ENCODE measurements at regions not wholly inside any gene's neighbourhood (a gene's known extent, or its start where the extent isn't known, plus 50 kb on each side); places are given as distances from the start of the nearest gene placed in this dataset.

DNA sequence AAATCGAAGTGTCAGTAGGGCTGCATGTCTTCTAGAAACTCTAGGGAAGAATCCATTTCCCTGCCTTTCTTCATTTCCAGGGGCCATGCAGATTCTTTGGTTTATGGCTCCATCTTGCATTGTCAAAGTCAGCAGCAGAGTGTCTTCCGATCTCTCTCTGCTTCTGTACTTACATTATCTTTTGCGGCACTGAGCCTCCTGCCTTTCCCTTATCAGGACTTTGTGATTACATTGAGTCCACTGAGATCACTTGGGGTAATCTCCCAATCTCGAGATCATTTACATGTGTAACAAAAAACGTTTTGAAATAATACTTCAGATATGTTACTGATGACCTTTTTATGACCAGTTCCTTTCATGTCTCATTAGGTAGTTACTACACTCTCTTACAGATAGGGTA lies 695.9 kb downstream of the NSUN3 start:
- Histone ChIP-seq H3K4me3 (ENCODE audit: low read length in 2 of 2) (no peak overlapping the region), H3K27ac (ENCODE audit: low read depth in 2 of 2, low read length in 2 of 2) (no peak overlapping the region), H3K9me3 (ENCODE audit: control insufficient read depth in 2 of 2, low read length in 2 of 2) (no peaks in the 10 kb centered on the region), H3K4me1 (ENCODE audit: control insufficient read depth in 2 of 2, insufficient read depth in 2 of 2, low read length in 2 of 2) (no peaks in the 10 kb centered on the region), H3K36me3 (ENCODE audit: control insufficient read depth in 2 of 2, insufficient read depth in 2 of 2, low read length in 2 of 2) (no peaks in the 10 kb centered on the region), H3K27me3 (ENCODE audit: control insufficient read depth in 2 of 2, insufficient read depth in 2 of 2, low read length in 2 of 2) (no peaks in the 10 kb centered on the region), H3K9ac (ENCODE audit: low read depth in 1 of 2, low read length in 2 of 2) (no peak overlapping the region)

- no peak overlapping the region for H3K4me3 ChIP-seq (ENCODE audit: low read length in 2 of 2)
- no peaks in the 10 kb centered on the region for H3K4me1 ChIP-seq (ENCODE audit: control insufficient read depth in 2 of 2, insufficient read depth in 2 of 2, low read length in 2 of 2)
- H3K9me3 ChIP-seq (ENCODE audit: control insufficient read depth in 2 of 2, low read length in 2 of 2): no peaks in the 10 kb centered on the region
- H3K36me3 ChIP-seq (ENCODE audit: control insufficient read depth in 2 of 2, insufficient read depth in 2 of 2, low read length in 2 of 2): no peaks in the 10 kb centered on the region
- H3K27me3 ChIP-seq (ENCODE audit: control insufficient read depth in 2 of 2, insufficient read depth in 2 of 2, low read length in 2 of 2): no peaks in the 10 kb centered on the region
- H3K9ac ChIP-seq (ENCODE audit: low read depth in 1 of 2, low read length in 2 of 2): no peak overlapping the region
- H3K27ac ChIP-seq (ENCODE audit: low read depth in 2 of 2, low read length in 2 of 2): no peak overlapping the region
Measured at GRCh38 chr3:94772402-94772801, 709.5 kb downstream of the NSUN3 start.

DNA sequence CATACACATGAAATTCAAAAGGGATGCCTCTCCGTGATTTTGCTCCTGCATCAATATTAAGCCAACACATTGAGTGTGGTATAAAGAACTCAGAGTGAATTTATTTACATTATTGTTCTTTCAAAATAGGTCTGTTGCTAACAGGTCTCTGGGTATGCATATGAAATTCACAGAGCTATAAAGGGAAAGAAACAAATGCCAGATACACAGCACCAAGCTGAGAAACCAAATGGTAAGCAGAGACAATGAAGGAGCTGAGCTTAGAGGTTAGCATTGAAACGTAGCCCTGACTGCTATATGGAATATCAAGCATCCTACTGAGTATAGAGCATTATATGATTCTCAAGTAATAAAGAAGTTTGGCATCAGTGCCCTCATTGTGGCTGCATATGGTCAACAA lies 712.9 kb downstream of the NSUN3 start:
- no peaks in the 10 kb centered on the region for H3K36me3 ChIP-seq (ENCODE audit: control insufficient read depth in 2 of 2, insufficient read depth in 2 of 2, low read length in 2 of 2)
- H3K9ac ChIP-seq (ENCODE audit: low read depth in 1 of 2, low read length in 2 of 2): no peak overlapping the region
- H3K4me3 ChIP-seq (ENCODE audit: low read length in 2 of 2): no peak overlapping the region
- H3K4me1 ChIP-seq (ENCODE audit: control insufficient read depth in 2 of 2, insufficient read depth in 2 of 2, low read length in 2 of 2): no peaks in the 10 kb centered on the region
- no peaks in the 10 kb centered on the region for H3K27me3 ChIP-seq (ENCODE audit: control insufficient read depth in 2 of 2, insufficient read depth in 2 of 2, low read length in 2 of 2)
- no peak overlapping the region for H3K27ac ChIP-seq (ENCODE audit: low read depth in 2 of 2, low read length in 2 of 2)
- H3K9me3 ChIP-seq (ENCODE audit: control insufficient read depth in 2 of 2, low read length in 2 of 2): no peaks in the 10 kb centered on the region

GRCh38 chr3:94776401-94776915 lies 713.6 kb downstream of the NSUN3 start:
- Histone ChIP-seq H3K36me3 (ENCODE audit: control insufficient read depth in 2 of 2, insufficient read depth in 2 of 2, low read length in 2 of 2) (no peaks in the 10 kb centered on the region), H3K4me1 (ENCODE audit: control insufficient read depth in 2 of 2, insufficient read depth in 2 of 2, low read length in 2 of 2) (no peaks in the 10 kb centered on the region), H3K9ac (ENCODE audit: low read depth in 1 of 2, low read length in 2 of 2) (no peak overlapping the region), H3K27ac (ENCODE audit: low read depth in 2 of 2, low read length in 2 of 2) (no peak overlapping the region), H3K9me3 (ENCODE audit: control insufficient read depth in 2 of 2, low read length in 2 of 2) (no peaks in the 10 kb centered on the region), H3K27me3 (ENCODE audit: control insufficient read depth in 2 of 2, insufficient read depth in 2 of 2, low read length in 2 of 2) (no peaks in the 10 kb centered on the region), H3K4me3 (ENCODE audit: low read length in 2 of 2) (no peak overlapping the region)

- Histone ChIP-seq H3K9me3 (ENCODE audit: control insufficient read depth in 2 of 2, low read length in 2 of 2) (no peaks in the 10 kb centered on the region), H3K27me3 (ENCODE audit: control insufficient read depth in 2 of 2, insufficient read depth in 2 of 2, low read length in 2 of 2) (no peaks in the 10 kb centered on the region), H3K4me1 (ENCODE audit: control insufficient read depth in 2 of 2, insufficient read depth in 2 of 2, low read length in 2 of 2) (no peaks in the 10 kb centered on the region), H3K36me3 (ENCODE audit: control insufficient read depth in 2 of 2, insufficient read depth in 2 of 2, low read length in 2 of 2) (no peaks in the 10 kb centered on the region), H3K4me3 (ENCODE audit: low read length in 2 of 2) (no peak overlapping the region), H3K27ac (ENCODE audit: low read depth in 2 of 2, low read length in 2 of 2) (no peak overlapping the region), H3K9ac (ENCODE audit: low read depth in 1 of 2, low read length in 2 of 2) (no peak overlapping the region)
Measured at GRCh38 chr3:94778289-94778688, 715.4 kb downstream of the NSUN3 start.

GRCh38 chr3:94778814-94779494 lies 716.1 kb downstream of the NSUN3 start:
- H3K9me3 ChIP-seq (ENCODE audit: control insufficient read depth in 2 of 2, low read length in 2 of 2): no peaks in the 10 kb centered on the region
- H3K9ac ChIP-seq (ENCODE audit: low read depth in 1 of 2, low read length in 2 of 2): no peak overlapping the region
- no peaks in the 10 kb centered on the region for H3K27me3 ChIP-seq (ENCODE audit: control insufficient read depth in 2 of 2, insufficient read depth in 2 of 2, low read length in 2 of 2)
- no peaks in the 10 kb centered on the region for H3K36me3 ChIP-seq (ENCODE audit: control insufficient read depth in 2 of 2, insufficient read depth in 2 of 2, low read length in 2 of 2)
- H3K27ac ChIP-seq (ENCODE audit: low read depth in 2 of 2, low read length in 2 of 2): no peak overlapping the region
- H3K4me1 ChIP-seq (ENCODE audit: control insufficient read depth in 2 of 2, insufficient read depth in 2 of 2, low read length in 2 of 2): no peaks in the 10 kb centered on the region
- H3K4me3 ChIP-seq (ENCODE audit: low read length in 2 of 2): no peak overlapping the region

DNA sequence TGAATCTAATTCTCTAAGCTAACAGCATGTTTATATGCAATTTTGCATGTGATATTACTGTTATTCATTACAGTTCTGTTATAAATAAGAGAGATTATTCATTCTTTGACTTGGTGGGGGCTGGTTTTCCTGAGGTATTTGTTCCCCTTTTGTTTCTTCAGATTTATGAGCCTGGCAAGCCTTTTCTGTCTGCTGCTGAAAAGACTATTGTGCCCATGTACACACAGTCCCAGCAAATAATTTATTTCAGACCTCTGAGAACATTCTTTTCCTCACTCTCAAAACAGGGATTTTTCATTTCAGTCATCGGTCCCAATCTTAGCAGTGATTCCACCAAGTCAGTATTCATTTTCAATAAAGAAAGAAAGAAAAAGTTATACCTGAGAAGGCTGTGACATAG lies 716.8 kb downstream of the NSUN3 start:
- Histone ChIP-seq H3K27me3 (ENCODE audit: control insufficient read depth in 2 of 2, insufficient read depth in 2 of 2, low read length in 2 of 2) (no peaks in the 10 kb centered on the region), H3K4me1 (ENCODE audit: control insufficient read depth in 2 of 2, insufficient read depth in 2 of 2, low read length in 2 of 2) (no peaks in the 10 kb centered on the region), H3K9ac (ENCODE audit: low read depth in 1 of 2, low read length in 2 of 2) (no peak overlapping the region), H3K4me3 (ENCODE audit: low read length in 2 of 2) (no peak overlapping the region), H3K27ac (ENCODE audit: low read depth in 2 of 2, low read length in 2 of 2) (no peak overlapping the region), H3K9me3 (ENCODE audit: control insufficient read depth in 2 of 2, low read length in 2 of 2) (no peaks in the 10 kb centered on the region), H3K36me3 (ENCODE audit: control insufficient read depth in 2 of 2, insufficient read depth in 2 of 2, low read length in 2 of 2) (no peaks in the 10 kb centered on the region)

- Histone ChIP-seq H3K27ac (ENCODE audit: low read depth in 2 of 2, low read length in 2 of 2) (no peak overlapping the region), H3K4me1 (ENCODE audit: control insufficient read depth in 2 of 2, insufficient read depth in 2 of 2, low read length in 2 of 2) (no peaks in the 10 kb centered on the region), H3K4me3 (ENCODE audit: low read length in 2 of 2) (no peak overlapping the region), H3K9me3 (ENCODE audit: control insufficient read depth in 2 of 2, low read length in 2 of 2) (no peaks in the 10 kb centered on the region), H3K36me3 (ENCODE audit: control insufficient read depth in 2 of 2, insufficient read depth in 2 of 2, low read length in 2 of 2) (no peaks in the 10 kb centered on the region), H3K27me3 (ENCODE audit: control insufficient read depth in 2 of 2, insufficient read depth in 2 of 2, low read length in 2 of 2) (no peaks in the 10 kb centered on the region), H3K9ac (ENCODE audit: low read depth in 1 of 2, low read length in 2 of 2) (no peak overlapping the region)
Measured at GRCh38 chr3:94784274-94784673, 721.4 kb downstream of the NSUN3 start.

DNA sequence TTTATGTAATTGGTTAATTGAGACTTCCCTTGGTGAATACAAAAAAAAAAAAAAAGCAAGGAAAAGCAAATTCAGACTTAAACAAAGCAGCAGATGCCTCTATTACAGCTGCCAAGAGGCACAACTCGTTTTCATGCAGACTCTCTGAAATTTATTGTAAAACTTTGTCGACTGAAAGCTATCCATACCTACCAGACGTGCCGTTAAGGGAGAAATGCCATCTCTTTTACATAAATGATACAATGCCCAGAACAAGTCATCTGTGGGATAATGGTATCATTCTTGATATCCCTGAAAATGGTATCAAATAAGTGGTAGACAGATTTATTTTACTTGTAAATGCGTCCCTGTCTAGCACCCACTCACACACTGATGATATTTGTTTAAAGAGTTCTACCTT lies 724.2 kb downstream of the NSUN3 start:
- Histone ChIP-seq H3K4me1 (ENCODE audit: control insufficient read depth in 2 of 2, insufficient read depth in 2 of 2, low read length in 2 of 2) (no peaks in the 10 kb centered on the region), H3K27me3 (ENCODE audit: control insufficient read depth in 2 of 2, insufficient read depth in 2 of 2, low read length in 2 of 2) (no peaks in the 10 kb centered on the region), H3K27ac (ENCODE audit: low read depth in 2 of 2, low read length in 2 of 2) (no peak overlapping the region), H3K36me3 (ENCODE audit: control insufficient read depth in 2 of 2, insufficient read depth in 2 of 2, low read length in 2 of 2) (no peaks in the 10 kb centered on the region), H3K9me3 (ENCODE audit: control insufficient read depth in 2 of 2, low read length in 2 of 2) (no peaks in the 10 kb centered on the region), H3K9ac (ENCODE audit: low read depth in 1 of 2, low read length in 2 of 2) (no peak overlapping the region), H3K4me3 (ENCODE audit: low read length in 2 of 2) (no peak overlapping the region)

GRCh38 chr3:94787734-94788270 lies 724.9 kb downstream of the NSUN3 start:
- no peak overlapping the region for H3K9ac ChIP-seq (ENCODE audit: low read depth in 1 of 2, low read length in 2 of 2)
- H3K4me1 ChIP-seq (ENCODE audit: control insufficient read depth in 2 of 2, insufficient read depth in 2 of 2, low read length in 2 of 2): no peaks in the 10 kb centered on the region
- H3K9me3 ChIP-seq (ENCODE audit: control insufficient read depth in 2 of 2, low read length in 2 of 2): no peaks in the 10 kb centered on the region

More at GRCh38 chr3:94787734-94788270, 724.9 kb downstream of the NSUN3 start:
- no peaks in the 10 kb centered on the region for H3K27me3 ChIP-seq (ENCODE audit: control insufficient read depth in 2 of 2, insufficient read depth in 2 of 2, low read length in 2 of 2)
- H3K36me3 ChIP-seq (ENCODE audit: control insufficient read depth in 2 of 2, insufficient read depth in 2 of 2, low read length in 2 of 2): no peaks in the 10 kb centered on the region
- H3K4me3 ChIP-seq (ENCODE audit: low read length in 2 of 2): no peak overlapping the region
- no peak overlapping the region for H3K27ac ChIP-seq (ENCODE audit: low read depth in 2 of 2, low read length in 2 of 2)
